GM21390 (cell line): ENCODE measurements at regions not wholly inside any gene's neighbourhood (a gene's known extent, or its start where the extent isn't known, plus 50 kb on each side); places are given as distances from the start of the nearest gene placed in this dataset.

ENCODE experiments used
- ATAC-seq: cut with Tn5 transposase; IDR thresholded peaks from one replicate; pipeline ENCODE4 v1.9.1; 2021; ENCODE audit not compliant: unreplicated experiment

DNA sequence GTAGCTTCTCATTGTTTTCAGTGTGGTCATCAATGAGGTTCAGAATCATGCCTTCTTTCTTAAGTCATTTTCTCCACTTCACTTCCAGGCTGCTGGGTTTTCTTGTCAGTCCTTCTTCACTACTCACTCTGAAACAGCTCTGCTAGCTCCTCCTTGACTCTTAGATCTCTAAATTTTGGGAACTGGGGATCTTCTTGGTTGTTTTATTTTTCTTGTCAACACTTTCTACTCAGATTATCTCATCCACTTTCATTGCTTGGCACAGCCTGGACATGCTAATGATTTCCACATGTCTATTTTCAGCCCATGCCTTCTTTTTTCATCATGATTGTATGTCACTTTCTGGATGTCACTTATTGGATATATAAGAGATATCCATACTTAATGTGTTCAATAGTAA, 517.8 kb upstream of the DSEL start:
- no peak for ATAC-seq

DNA sequence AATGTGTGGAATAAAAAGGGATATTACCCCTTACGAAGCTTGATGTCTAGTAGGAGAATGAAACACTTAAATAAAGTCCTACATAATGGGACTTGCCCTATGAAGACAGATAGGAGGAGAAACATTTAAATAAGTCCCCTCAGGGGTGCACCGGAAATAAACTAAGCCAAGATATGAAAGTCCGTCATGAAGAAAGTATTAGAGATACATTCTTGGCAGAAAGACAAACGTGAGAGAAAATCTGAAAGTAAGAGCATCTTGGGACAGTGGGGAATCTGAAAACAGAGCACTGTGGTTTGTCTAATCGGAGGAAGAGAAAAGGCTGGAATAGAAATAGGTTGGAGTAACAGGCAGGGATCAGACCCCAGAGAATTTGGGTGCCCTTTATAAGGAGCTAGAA, 516.9 kb upstream of the DSEL start:
- ATAC-seq, result no peak

DNA sequence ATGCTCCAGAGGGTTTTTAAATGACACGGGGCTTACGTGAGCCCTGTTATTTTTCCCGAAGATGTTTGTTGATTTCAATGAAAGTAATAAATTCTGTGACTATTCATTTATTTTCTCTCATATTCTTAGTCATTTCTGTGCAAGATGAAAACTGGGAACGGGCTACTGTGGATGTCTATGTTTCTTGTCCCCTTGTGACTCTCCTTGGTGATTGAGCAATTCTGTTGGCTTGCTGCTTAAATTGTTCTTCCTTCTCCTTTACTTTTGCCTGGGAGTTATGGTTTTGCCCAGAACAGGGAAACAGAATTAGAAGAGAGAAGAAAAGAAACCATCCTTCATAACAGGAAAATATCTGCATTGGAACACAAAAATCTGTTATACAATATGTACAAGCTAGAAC, 508.2 kb upstream of the DSEL start:
- no peak for ATAC-seq

DNA sequence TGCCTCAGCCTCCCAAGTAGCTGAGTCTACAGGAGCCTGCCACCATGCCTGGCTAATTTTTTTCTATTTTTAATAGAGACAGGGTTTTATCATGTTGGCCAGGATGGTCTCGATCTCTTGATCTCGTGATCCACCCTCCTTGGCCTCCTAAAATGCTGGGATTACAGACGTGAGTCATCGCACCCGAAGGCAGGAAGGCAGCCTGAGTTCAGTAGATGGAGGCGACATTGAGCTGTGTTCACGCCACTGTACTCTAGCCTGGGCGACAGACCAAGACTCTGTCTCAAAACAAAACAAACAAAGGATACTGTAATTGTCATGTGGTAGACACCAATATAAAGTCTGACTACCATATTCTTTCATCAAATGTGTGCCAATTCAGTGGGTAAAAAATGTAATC, 500.9 kb upstream of the DSEL start:
- no peak for ATAC-seq

DNA sequence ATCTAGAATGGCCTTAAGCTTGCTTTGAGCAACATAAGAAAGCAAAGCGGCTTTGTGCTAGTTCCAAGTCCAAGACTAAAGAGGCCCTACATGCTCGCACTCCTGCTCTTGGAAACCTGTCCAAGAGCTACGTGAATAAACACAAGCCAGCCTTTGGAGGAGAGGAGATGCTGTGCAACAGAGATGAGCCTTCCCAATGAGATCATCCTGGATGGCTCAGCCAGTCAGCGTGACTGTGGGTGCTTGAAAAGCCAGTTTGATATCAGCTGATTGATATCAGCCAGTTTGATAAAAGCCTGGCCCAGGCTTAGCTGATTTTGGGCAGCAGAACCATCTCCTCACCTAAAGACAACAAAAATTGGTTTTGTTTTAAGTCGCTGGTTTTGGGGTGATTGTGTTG, 481.0 kb upstream of the DSEL start:
- no peak for ATAC-seq

DNA sequence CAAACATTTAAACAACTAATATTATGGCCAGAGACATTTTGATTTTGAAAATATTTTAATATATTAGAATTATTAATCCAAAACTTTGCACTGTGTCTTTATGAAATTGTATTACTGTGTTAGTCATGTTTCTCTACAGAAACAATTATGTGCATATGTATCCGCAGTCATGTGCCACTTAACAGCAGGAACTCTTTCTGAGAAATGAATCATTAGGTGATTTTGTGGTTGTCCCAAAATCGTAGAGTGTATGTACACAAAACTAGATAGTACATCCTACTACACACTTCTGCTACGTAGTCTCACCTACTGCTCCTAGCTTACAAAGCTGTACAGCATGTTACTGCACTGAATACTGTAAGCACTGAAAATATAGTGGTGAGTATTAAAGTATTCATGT, 479.2 kb upstream of the DSEL start:
- no peak for ATAC-seq

DNA sequence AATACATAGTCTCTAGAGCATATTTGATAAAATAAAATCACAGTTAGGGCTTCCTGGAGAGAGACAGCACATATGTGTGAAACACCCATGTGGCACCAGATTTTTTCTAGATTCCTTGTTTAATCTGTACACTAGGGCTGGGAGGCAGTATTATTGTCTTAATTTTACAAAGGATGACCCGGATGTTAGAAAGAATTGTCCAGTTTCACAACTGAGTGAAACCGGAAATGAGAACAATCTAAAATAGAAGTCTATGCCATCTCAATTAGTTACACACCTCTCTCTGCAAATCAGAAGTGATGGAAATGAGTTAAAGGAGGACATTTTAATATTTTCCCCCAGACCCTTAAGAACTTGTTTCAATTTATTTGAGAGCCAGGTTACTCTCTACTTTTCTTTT, 463.7 kb upstream of the DSEL start:
- no peak for ATAC-seq

DNA sequence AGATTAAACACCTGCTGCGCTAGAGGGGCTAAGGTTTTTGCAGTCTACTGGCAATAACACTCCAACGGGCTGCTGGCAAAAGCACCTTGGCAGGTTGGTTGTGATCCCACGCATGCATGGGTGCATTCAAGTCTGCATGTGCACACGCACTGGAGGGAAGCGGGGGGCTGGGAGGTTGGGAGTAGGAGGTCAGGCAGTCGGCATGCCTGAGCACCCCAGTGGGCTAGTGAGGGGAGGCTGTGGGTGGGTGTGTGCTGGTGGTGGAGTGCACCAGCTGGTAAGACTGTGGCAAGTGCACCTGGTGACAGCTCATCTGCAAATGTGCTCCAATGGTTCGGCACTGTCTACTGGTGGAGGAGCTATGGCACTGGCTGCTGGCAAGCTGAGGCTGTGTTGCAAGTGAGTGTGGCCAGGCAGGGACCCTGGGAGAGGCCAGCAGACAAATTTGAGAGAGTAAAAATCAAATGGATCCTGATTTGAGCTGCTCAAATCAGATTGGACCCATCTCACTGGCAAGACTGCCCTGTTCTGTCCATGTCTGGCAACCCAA, 460.6 kb upstream of the DSEL start:
- ATAC-seq, result no peak

DNA sequence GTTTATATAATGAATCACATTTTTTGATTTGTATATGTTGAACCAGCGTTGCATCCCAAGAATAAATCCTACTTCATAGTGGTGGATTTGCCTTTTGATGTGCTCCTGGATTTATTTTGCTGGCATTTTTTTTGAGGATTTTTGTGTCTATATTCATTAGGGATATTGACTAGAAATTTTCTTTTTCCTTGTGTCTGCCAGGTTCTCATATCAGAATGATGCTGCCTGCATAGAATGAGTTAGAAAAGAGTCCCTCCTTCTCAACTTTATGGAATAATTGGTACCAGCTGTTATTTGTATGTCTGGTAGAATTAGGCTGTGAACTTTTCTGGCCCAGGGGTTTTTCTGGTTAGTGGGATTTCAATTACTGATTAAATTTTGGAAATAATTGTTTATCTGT, 457.4 kb upstream of the DSEL start:
- ATAC-seq, result no peak

DNA sequence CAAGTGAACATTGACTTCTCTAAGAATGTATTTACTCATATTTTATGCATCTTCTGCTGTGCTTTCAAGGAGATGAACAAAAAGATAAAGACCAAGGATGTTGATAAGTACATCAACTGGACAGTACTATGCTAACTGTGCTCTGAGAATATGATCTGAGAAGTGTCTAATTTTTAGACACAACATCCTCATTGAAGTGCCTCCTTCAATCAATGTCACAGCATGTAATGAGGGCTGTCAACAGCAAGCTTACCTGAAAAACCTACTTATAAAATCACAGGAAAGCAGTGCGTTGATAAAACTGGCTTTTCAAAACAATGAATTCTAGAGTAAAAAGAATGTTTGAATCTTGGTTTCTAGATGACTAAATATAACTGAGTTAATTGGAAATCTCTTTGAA, 452.9 kb upstream of the DSEL start:
- ATAC-seq, result no peak

DNA sequence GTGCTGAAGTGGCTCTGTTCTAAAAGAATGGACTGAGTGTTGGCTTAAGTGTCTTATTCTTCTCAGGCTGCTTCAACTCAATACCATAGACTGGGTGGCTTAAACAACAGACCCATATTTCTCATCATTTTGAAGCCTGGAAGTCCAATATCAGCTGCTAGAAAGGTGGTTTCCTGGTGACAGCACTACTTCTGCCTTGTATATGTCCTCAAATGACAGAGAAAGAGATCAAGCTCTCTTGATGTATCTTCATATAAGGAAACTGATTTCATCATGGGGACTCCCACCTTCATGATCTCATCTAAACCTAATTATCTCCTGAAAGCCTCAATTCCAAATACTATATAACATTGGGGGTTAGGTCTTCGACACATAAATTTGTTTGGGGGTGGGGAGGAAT, 449.7 kb upstream of the DSEL start:
- ATAC-seq, result no peak

DNA sequence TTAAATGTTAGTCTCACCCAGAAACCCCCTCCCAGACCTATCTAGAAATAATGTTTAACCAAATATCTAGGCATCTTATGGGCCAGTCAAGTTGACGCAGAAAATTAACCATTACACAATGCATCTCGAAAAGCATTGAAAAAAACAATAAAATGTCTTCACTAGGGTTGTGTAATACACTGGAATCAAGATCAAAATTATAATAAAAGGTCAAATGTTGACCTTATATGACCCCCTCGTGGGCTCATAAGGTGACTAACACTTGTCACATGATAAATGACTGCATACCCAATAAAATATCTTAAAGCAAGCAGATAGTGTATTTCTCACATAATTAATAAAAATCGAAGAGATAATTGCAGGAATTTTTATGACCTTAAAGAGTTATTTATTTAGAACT, 447.9 kb upstream of the DSEL start:
- no peak for ATAC-seq

DNA sequence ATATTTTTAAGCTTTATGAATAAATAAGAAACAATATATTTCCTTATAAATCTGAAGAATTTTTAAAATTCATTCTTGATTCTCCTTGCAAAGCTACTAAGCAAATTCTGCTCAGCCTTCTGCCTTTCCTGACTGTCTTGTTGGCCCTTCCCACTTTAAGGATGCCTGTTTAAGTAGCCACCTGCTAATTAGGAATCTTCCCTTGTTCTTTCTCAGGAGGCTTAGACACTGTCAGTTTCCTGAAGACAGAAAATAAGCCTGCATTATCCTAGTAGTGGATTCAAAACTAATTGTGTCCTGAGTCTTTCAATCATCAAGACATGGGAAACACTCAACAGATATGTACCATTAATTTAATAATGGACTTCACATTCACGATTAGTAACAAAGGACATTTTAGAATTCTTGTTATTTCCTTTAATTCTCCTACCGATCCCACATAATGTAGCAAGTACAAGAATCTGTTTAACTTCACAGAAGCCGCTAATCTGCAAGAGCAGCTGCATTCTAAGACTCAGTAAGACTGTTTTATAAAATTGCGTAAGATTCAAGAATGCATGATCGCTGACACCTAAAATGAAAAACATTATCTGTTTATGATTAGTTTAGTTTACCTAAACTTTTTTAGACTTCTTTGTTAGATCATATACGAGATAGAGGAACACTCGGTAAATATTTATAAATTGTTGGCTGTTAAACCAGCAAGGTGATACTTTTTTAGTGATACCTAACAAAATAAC, 445.4 kb upstream of the DSEL start:
- no peak for ATAC-seq

DNA sequence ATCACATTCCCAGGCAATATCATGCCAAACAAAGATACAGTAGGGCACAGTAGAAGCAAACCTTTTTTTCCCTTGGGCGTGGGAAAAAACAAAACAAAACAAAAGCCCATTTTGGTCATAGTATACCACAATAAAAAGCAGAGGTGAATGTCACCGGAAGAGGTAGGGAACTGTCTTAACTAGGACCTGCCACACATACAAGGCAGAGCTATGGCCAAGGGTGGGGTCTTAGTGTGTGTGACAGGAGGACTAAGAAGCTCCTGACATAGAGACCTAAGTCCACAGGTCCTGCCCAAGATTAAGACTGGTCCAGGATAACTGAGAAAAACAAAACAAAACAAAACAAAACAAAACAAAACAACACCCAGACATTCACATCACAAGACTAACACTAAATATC, 441.2 kb upstream of the DSEL start:
- no peak for ATAC-seq

DNA sequence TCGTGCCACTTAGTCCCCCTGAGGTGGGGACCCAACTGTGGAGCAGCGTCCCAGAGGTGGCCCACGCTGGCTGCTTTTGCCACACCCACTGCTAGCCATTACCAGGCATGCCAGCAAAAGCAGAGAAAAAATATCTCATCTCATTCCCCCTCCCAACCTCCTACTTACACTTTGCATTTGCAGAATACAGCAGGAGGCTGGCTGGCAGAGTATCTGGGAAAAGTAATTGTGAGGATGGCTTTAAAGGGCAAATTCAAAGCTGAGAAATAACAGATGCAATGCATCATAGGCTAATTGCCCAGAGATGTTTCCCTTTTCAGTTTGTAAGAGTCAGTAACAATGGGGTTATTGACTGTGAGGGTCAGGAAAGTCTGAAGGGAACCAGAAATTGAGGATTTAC, 438.1 kb upstream of the DSEL start:
- ATAC-seq, result no peak

DNA sequence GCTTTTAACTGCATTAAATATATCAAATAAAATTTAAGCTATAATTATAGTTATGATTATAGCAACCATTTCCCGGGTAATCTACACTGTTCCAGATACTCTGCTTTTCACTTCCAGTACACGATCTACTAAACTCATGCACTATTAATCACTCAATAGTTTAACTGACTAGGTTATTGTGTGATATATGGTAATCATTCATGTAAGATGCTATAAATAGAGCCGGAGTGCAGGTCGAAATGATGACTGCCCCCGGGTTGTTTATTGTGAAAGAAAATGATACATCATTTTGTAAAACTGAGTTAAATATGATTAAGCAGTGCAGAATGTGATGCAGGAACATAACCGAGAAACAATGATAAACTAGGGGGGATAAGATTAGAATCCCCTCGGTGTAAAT, 434.6 kb upstream of the DSEL start:
- ATAC-seq, result no peak

DNA sequence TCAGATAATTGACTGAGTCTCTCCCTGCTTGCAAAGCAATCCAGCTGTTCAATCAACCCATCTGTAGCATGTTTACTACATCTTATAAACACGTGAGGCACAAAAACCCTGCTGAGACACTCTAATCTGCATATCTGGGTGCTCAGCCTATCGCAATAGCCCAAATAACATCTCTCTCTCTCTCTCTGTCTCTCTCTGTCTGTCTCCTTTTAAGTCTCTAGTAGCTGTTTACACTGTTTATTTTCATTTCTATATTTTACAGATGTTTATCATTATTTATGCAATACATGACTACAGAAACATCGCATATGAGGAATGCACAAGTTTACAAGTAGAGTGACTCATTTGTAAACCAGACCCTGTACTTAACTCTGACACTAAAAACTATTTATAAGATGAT, 422.1 kb upstream of the DSEL start:
- no peak for ATAC-seq

DNA sequence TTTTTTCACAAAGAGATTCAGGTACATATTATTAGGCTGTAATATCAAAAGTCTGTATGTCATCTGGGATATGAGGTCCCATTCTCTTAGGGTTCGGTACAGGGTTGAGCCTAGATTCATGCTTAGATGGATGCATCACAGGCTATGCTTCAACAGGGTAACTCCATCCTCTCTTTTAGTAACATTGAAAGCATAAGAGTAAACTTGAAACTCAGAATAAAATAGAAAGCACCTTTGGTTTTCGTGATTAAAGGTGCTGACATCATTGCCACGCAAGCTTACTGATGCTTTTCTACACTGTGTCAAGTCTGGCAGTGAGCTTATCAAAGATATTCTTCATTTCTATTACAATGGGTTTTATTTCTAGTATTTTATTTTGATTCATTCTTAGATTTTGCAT, 419.1 kb upstream of the DSEL start:
- ATAC-seq, result no peak

DNA sequence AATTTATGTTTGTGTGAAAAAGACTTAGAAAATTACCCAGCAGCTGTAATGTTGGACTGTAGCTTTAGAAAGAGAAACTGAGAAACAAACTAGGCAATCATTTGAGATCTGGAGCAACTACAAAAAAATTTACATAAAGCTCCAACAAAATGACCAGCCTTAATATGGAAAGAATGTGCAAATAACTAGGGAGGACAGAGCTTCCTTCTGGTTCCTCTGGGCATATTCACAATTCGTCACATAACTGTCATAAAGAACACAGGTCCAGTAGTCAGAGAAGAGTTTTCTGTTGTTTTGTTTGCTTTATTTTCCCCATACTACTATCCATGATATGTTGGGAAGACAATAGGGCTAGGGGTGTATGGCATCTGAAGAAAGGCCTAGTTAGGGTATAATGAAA, 416.8 kb upstream of the DSEL start:
- no peak for ATAC-seq

DNA sequence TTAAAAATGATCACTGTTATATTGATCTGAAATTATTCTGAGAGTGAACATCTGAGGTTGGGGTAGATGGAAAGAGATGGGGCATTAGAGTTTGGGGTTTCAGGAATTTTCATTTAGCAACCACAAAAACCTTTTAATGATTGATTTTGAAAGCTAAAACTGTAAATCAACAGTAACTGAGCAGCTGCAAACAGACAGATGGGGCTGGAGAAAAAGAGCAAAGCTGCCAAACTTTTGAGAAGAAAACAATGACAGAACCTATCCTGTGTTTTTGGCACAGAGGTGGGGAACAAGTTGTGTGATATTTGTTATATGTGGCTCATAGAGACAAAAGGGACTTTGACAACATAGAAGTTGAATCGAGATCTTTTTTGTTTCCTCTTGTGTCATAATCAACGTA, 415.8 kb upstream of the DSEL start:
- ATAC-seq, result no peak

DNA sequence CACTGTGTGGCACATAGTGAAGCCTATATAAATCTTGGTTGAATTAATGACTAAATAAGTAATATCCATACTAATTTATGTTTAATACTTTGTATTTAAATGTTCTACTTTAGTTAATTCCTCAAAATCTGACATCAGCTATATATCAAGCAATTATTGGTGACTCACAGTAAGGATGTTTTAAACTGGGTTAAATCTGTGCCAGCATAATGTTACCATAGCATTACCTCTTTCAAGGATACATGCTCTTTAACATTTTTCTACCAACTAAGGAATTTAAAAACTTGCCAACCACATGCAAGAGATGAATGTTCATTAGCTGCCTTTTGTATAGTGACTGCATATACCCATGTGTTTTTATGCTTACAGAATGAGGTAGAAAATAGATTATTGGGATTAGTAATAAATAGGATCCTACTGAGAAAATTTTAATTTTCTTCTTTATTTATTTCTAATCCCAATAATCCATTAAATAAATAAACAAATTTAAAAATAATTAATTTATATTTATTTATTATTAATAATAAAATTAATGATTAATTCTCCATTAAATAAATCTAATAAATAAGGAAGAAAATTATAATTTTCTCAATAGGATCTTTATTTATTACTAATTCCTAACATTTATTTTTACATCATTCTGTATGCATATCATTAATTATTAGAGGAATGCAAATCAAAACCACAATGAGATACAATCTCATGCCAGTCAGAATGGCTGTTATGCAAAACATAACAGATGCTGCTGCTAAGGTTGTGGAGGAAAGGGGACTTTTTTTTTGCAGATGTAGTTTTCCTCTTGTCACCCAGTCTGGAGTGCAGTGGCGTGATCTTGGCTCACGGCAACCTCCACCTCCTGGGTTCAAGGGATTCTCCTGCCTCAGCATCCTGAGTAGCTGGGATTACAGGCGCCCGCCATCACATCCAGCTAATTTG, 410.7 kb upstream of the DSEL start:
- no peak for ATAC-seq

DNA sequence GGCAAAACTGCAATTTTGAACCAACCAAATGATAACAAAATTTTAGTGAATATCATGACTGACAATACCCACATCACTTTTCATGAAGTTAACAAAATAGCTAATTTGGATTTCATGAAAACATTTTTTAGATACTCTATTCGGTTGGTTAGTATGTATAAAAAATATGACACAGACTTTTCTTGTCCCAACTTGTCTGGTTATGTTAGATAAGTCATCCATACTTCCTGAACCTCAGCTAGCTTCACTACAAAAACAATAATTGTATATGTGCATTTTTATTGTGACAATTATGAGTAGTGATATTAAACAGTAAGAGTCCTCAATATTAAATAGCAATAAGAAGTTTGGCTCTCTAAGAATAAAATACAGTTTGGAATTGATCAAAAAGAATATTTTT, 408.1 kb upstream of the DSEL start:
- ATAC-seq, result no peak
